HL-60 (cell line): ENCODE measurements at regions not wholly inside any gene's neighbourhood (a gene's known extent, or its start where the extent isn't known, plus 50 kb on each side); places are given as distances from the start of the nearest gene placed in this dataset.

Source experiments
- CTCF ChIP-seq: IDR thresholded peaks from one replicate; pipeline ENCODE4 v1.5.1; 2011; ENCODE audit warnings: low read length, control low read depth, inconsistent platforms; ENCODE audit not compliant: insufficient read depth
- GABPA ChIP-seq: IDR thresholded peaks from 2 replicates; pipeline ENCODE4 v1.6.1; 2012; ENCODE audit warnings: low read depth
- POLR2AphosphoS5 ChIP-seq: IDR thresholded peaks from 2 replicates; pipeline ENCODE4 v1.6.1; 2012; ENCODE audit warnings: low read depth
- REST ChIP-seq: IDR thresholded peaks from 2 replicates; pipeline ENCODE4 v1.6.1; 2012; ENCODE audit warnings: low read depth; ENCODE audit not compliant: insufficient replicate concordance

- TF ChIP-seq CTCF, result no peak
- TF ChIP-seq REST, result no peak
- TF ChIP-seq GABPA, result no peak
- TF ChIP-seq POLR2AphosphoS5, result no peak
These were observed 103.9 kb upstream of the C1orf174 start for GRCh38 chr1:4003846-4004505.
